Amniotic stem cell (primary cell): ENCODE measurements at regions not wholly inside any gene's neighbourhood (a gene's known extent, or its start where the extent isn't known, plus 50 kb on each side); places are given as distances from the start of the nearest gene placed in this dataset.

Experiments
- DNase-seq: peaks from one replicate; lab custom pipeline; 2025; lab: John Stamatoyannopoulos, UW

GRCh38 chr15:47997195-47998080 is 123.4 kb upstream of the SLC24A5 start:
- DNase-seq = no peak

GRCh38 chr15:47998619-47999019 is 122.2 kb upstream of the SLC24A5 start:
- no peak for DNase-seq

GRCh38 chr15:48001393-48002039 is 119.3 kb upstream of the SLC24A5 start:
- DNase-seq = no peak

- no peak for DNase-seq
Observed at GRCh38 chr15:48002767-48003166, 118.0 kb upstream of the SLC24A5 start.

GRCh38 chr15:48003441-48003840 is 117.3 kb upstream of the SLC24A5 start:
- no peak for DNase-seq

- no peak for DNase-seq
Observed at GRCh38 chr15:48005077-48005476, 115.7 kb upstream of the SLC24A5 start.

- DNase-seq = no peak
Observed at GRCh38 chr15:48006031-48006511, 114.7 kb upstream of the SLC24A5 start.

- DNase-seq = no peak
Observed at GRCh38 chr15:48010316-48010715, 110.5 kb upstream of the SLC24A5 start.

GRCh38 chr15:48012191-48012590 is 108.6 kb upstream of the SLC24A5 start:
- no peak for DNase-seq

GRCh38 chr15:48016865-48017264 is 103.9 kb upstream of the SLC24A5 start:
- no peak for DNase-seq

GRCh38 chr15:48017747-48018146 is 103.0 kb upstream of the SLC24A5 start:
- DNase-seq = no peak

GRCh38 chr15:48020166-48020565 is 100.6 kb upstream of the SLC24A5 start:
- no peak for DNase-seq

- no peak for DNase-seq
Observed at GRCh38 chr15:48021336-48022086, 99.3 kb upstream of the SLC24A5 start.

- no peak for DNase-seq
Observed at GRCh38 chr15:48025118-48025517, 95.7 kb upstream of the SLC24A5 start.

GRCh38 chr15:48028712-48029111 is 92.1 kb upstream of the SLC24A5 start:
- DNase-seq = no peak

- no peak for DNase-seq
Observed at GRCh38 chr15:48029642-48030041, 91.1 kb upstream of the SLC24A5 start.

GRCh38 chr15:48031466-48031865 is 89.3 kb upstream of the SLC24A5 start:
- DNase-seq = no peak

- DNase-seq = no peak
Observed at GRCh38 chr15:48031973-48032372, 88.8 kb upstream of the SLC24A5 start.

GRCh38 chr15:48032911-48033310 is 87.9 kb upstream of the SLC24A5 start:
- no peak for DNase-seq

- no peak for DNase-seq
Observed at GRCh38 chr15:48038221-48038620, 82.6 kb upstream of the SLC24A5 start.

- no peak for DNase-seq
Observed at GRCh38 chr15:48040166-48040817, 80.5 kb upstream of the SLC24A5 start.

- no peak for DNase-seq
Observed at GRCh38 chr15:48041454-48041853, 79.3 kb upstream of the SLC24A5 start.
